ENCODE measurements at regions not wholly inside any gene's neighbourhood (a gene's known extent, or its start where the extent isn't known, plus 50 kb on each side); places are given as distances from the start of the nearest gene placed in this dataset.

DNA sequence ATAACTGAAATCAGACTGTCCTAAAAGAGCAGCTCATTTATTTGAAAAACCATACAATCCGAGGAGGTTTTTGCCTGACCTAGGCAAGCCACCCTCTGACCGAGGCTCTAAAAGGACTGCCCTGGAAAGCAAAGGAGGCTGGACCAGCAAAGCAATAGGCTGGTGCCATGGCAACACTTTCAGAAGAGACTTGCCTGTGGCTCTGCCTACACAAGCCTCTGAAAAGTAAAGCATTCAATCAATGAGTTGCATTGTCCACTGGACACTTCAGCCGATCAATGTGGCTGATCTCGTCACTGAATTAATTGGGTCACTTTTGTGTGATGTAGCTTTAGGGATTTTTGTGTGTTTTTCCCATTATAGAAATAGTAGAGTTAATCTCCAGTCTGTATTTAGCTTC lies 99.1 kb upstream of the SEMA6D start:
- BruUV-seq (replicated peaks) = no TSS peak

More for the DNA sequence above, 99.1 kb upstream of the SEMA6D start:
- DNase-seq (no peak), ATAC-seq (ENCODE audit: low read depth) (no peak)
- Histone ChIP-seq H3K9ac (ENCODE audit: low read depth, low read length) (no peak overlapping the region), H3K79me1 (ENCODE audit: low read depth in 1 of 2, low read length in 2 of 2) (no peaks in the 10 kb centered on the region), H3K4me2 (ENCODE audit: low read depth, low read length) (no peak overlapping the region), H3K4ac (ENCODE audit: low read depth, low read length) (no peak overlapping the region), H2BK5ac (ENCODE audit: low read depth, low read length, poor library complexity, severe bottlenecking) (no peak overlapping the region), H4K8ac (ENCODE audit: low read depth in 2 of 2, low read length in 2 of 2) (no peak overlapping the region), H3K27me3 (ENCODE audit: control insufficient read depth, insufficient read depth, low read length) (no peaks in the 10 kb centered on the region), H2BK15ac (ENCODE audit: low read depth, low read length) (no peak overlapping the region), H3K9me1 (ENCODE audit: insufficient read depth, low read length) (no peaks in the 10 kb centered on the region), H2AFZ (replicated peaks; ENCODE audit: low read length, poor library complexity) (no peak overlapping the region), H3K9me3 (ENCODE audit: control insufficient read depth, insufficient read depth, low read length) (no peaks in the 10 kb centered on the region), H3K56ac (ENCODE audit: extremely low read depth, insufficient read depth, low read length) (no peak overlapping the region), H3K23ac (ENCODE audit: low read depth, low read length) (no peak overlapping the region), H2AK5ac (ENCODE audit: low read depth, low read length) (no peak overlapping the region), H3K36me3 (ENCODE audit: control insufficient read depth, insufficient read depth, low read length) (no peaks in the 10 kb centered on the region), H2BK120ac (ENCODE audit: low read depth, low read length) (no peak overlapping the region), H4K5ac (ENCODE audit: low read depth, low read length) (no peak overlapping the region), H3K4me1 (ENCODE audit: control insufficient read depth, insufficient read depth, low read length) (no peaks in the 10 kb centered on the region), H4K91ac (ENCODE audit: insufficient read depth, low read depth, low read length) (no peak overlapping the region), H2AK9ac (replicated peaks; ENCODE audit: low read depth, low read length, poor library complexity) (no peak overlapping the region), H3K27ac (ENCODE audit: insufficient read depth, low read length) (no peak overlapping the region), H2BK20ac (ENCODE audit: low read depth, low read length) (no peak overlapping the region), H3K18ac (ENCODE audit: low read depth, low read length) (no peak overlapping the region), H3K4me3 (ENCODE audit: insufficient read depth, low read depth, low read length) (no peak overlapping the region), H3K14ac (replicated peaks; ENCODE audit: low read depth, low read length) (no peak overlapping the region), H4K20me1 (ENCODE audit: insufficient read depth, low read length) (no peaks in the 10 kb centered on the region)
- in situ Hi-C loops (cut with MboI; ENCODE audit: low sequenced_read_pairs) (no loop called here), intact Hi-C loops (cut with micrococcal nuclease) (no loop called here), dilution Hi-C loops (cut with HindIII; ENCODE audit: low sequenced_read_pairs, unreplicated experiment) (no loop called here)
- ChIA-PET POLR2A (ENCODE audit: unreplicated experiment) (no interaction called here), CTCF (no interaction called here)
- no CpG with 5 or more reads among the region's 4 CpGs for WGBS, 2 experiments (ENCODE audit: extremely low coverage in 2 of 2, insufficient read length in 1 of 2)
- TF ChIP-seq RFX5 (IDR thresholded peaks at IDR 0.05; ENCODE audit: low read depth, low read length) (no peak), BHLHE40 (IDR thresholded peaks at IDR 0.05; ENCODE audit: low read depth, low read length) (no peak), MAFK (IDR thresholded peaks at IDR 0.05; ENCODE audit: low read depth, low read length) (no peak), MAZ (IDR thresholded peaks at IDR 0.05; ENCODE audit: borderline replicate concordance, low read depth, low read length) (no peak), SMC3 (IDR thresholded peaks at IDR 0.05; ENCODE audit: low read depth, low read length) (no peak), RAD21 (IDR thresholded peaks at IDR 0.05; ENCODE audit: low read length) (no peak), RCOR1 (IDR thresholded peaks at IDR 0.05; ENCODE audit: insufficient replicate concordance, low read length) (no peak)
- TF ChIP-seq, protein P1, sequence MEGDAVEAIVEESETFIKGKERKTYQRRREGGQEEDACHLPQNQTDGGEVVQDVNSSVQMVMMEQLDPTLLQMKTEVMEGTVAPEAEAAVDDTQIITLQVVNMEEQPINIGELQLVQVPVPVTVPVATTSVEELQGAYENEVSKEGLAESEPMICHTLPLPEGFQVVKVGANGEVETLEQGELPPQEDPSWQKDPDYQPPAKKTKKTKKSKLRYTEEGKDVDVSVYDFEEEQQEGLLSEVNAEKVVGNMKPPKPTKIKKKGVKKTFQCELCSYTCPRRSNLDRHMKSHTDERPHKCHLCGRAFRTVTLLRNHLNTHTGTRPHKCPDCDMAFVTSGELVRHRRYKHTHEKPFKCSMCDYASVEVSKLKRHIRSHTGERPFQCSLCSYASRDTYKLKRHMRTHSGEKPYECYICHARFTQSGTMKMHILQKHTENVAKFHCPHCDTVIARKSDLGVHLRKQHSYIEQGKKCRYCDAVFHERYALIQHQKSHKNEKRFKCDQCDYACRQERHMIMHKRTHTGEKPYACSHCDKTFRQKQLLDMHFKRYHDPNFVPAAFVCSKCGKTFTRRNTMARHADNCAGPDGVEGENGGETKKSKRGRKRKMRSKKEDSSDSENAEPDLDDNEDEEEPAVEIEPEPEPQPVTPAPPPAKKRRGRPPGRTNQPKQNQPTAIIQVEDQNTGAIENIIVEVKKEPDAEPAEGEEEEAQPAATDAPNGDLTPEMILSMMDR (conservative IDR thresholded peaks at IDR 0.05; ENCODE audit: low read depth, low read length) = no peak

All from IMR-90 (cell line).